Loucy (cell line): ENCODE measurements at regions not wholly inside any gene's neighbourhood (a gene's known extent, or its start where the extent isn't known, plus 50 kb on each side); places are given as distances from the start of the nearest gene placed in this dataset.
"Not testable (repeated sequence)": the region's sequence is repeated elsewhere in the genome, so short reads cannot be mapped to it uniquely, and the experiment has no call there.

Experiments
- H2AFZ ChIP-seq: fragments of 200-600 bp; sonication (generic); 2 replicates; pipeline ENCODE4 v1.6.0; 2016; ENCODE audit warnings: antibody characterized with exemption, mild to moderate bottlenecking, low read length, moderate library complexity
- H3F3A ChIP-seq: fragments of 200-600 bp; 2 replicates; pipeline ENCODE4 v1.6.0; 2016; ENCODE audit warnings: antibody characterized with exemption, low read depth, mild to moderate bottlenecking
- H3K27me3 ChIP-seq: fragments of 200-600 bp; sonication (generic); 2 replicates; pipeline ENCODE4 v1.6.1; 2014; ENCODE audit warnings: low read length, mild to moderate bottlenecking; ENCODE audit not compliant: insufficient read depth, poor library complexity, severe bottlenecking
- H3K36me3 ChIP-seq: fragments of 200-600 bp; sonication (generic); 2 replicates; pipeline ENCODE4 v1.6.1; 2016; ENCODE audit warnings: low read length; ENCODE audit not compliant: insufficient read depth
- H3K4me1 ChIP-seq: fragments of 200-600 bp; sonication (generic); 2 replicates; pipeline ENCODE4 v1.5.1; 2014; ENCODE audit warnings: low read length, mild to moderate bottlenecking; ENCODE audit not compliant: insufficient read depth, poor library complexity, severe bottlenecking
- H3K4me2 ChIP-seq: fragments of 200-600 bp; sonication (generic); 2 replicates; pipeline ENCODE4 v1.6.0; 2014; ENCODE audit warnings: antibody characterized with exemption, low read length, low read depth, mild to moderate bottlenecking; ENCODE audit not compliant: poor library complexity, severe bottlenecking
- H3K4me3 ChIP-seq: fragments of 200-600 bp; sonication (generic); 2 replicates; pipeline ENCODE4 v1.5.1; 2014; ENCODE audit warnings: low read length, mild to moderate bottlenecking, mixed read lengths; ENCODE audit not compliant: poor library complexity, severe bottlenecking
- H3K79me2 ChIP-seq: fragments of 200-600 bp; sonication (generic); 2 replicates; pipeline ENCODE4 v1.6.1; 2014; ENCODE audit warnings: low read length; ENCODE audit not compliant: insufficient read depth
- H3K9ac ChIP-seq: fragments of 200-600 bp; sonication (generic); 2 replicates; pipeline ENCODE4 v1.6.0; 2014; ENCODE audit warnings: mild to moderate bottlenecking, low read depth, low read length, moderate library complexity; ENCODE audit not compliant: poor library complexity, severe bottlenecking
- H3K9me2 ChIP-seq: fragments of 200-600 bp; sonication (generic); replicated peaks from 2 replicates; pipeline ENCODE4 v1.6.1; 2016; ENCODE audit warnings: low read depth, low read length, mixed read lengths
- H3K9me3 ChIP-seq: fragments of 200-600 bp; sonication (generic); 2 replicates; pipeline ENCODE4 v1.6.1; 2014; ENCODE audit warnings: mild to moderate bottlenecking, antibody characterized with exemption, low read length, low read depth; ENCODE audit not compliant: insufficient read depth
- H4K20me1 ChIP-seq: fragments of 200-600 bp; sonication (generic); 2 replicates; pipeline ENCODE4 v1.6.0; 2014; ENCODE audit warnings: antibody characterized with exemption, low read length, mild to moderate bottlenecking; ENCODE audit not compliant: insufficient read depth, poor library complexity, severe bottlenecking
- EZH2phosphoT487 ChIP-seq: fragments of 200-600 bp; IDR thresholded peaks from 2 replicates; pipeline ENCODE4 v1.6.1; 2018; ENCODE audit warnings: antibody characterized with exemption, mild to moderate bottlenecking, moderate library complexity, borderline replicate concordance
- TF ChIP-seq, protein P1 (sequence below): fragments of 200-600 bp; sonication (generic); conservative IDR thresholded peaks from 2 replicates; pipeline ENCODE4 v1.5.1; 2014; ENCODE audit warnings: mild to moderate bottlenecking, antibody characterized with exemption, low read length

DNA sequence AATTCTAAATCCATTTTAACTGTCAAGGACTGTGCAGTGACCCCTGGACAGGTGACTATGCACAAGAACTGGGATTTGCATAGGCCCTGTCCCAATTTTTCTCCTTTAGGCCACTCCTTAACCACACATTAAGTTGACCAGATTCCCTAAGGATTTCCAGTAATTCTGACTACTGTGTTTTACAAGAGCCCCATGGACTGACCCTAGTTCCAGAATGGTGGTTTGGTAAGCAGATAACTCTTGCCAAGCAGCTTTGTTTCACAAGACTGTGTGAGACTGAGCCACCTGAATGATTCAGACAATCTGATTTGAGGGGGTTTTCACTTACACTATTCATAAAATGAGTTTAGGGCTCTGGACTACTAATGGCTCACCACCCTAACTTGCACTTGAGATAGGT lies 535.8 kb downstream of the ZBBX start:
- no peak overlapping the region for H2AFZ ChIP-seq
- H3K9ac ChIP-seq: no peak overlapping the region
- no peaks in the 10 kb centered on the region for H3K9me3 ChIP-seq
- H3K4me1 ChIP-seq: no peaks in the 10 kb centered on the region
- no peaks in the 10 kb centered on the region for H3K79me2 ChIP-seq
- H3K4me2 ChIP-seq: no peak overlapping the region
- no peaks in the 10 kb centered on the region for H3K27me3 ChIP-seq
- no peak overlapping the region for H3K4me3 ChIP-seq
- no peaks in the 10 kb centered on the region for H3K36me3 ChIP-seq
- H4K20me1 ChIP-seq: no peaks in the 10 kb centered on the region
- no peak for TF ChIP-seq EZH2phosphoT487
- TF ChIP-seq, protein P1, sequence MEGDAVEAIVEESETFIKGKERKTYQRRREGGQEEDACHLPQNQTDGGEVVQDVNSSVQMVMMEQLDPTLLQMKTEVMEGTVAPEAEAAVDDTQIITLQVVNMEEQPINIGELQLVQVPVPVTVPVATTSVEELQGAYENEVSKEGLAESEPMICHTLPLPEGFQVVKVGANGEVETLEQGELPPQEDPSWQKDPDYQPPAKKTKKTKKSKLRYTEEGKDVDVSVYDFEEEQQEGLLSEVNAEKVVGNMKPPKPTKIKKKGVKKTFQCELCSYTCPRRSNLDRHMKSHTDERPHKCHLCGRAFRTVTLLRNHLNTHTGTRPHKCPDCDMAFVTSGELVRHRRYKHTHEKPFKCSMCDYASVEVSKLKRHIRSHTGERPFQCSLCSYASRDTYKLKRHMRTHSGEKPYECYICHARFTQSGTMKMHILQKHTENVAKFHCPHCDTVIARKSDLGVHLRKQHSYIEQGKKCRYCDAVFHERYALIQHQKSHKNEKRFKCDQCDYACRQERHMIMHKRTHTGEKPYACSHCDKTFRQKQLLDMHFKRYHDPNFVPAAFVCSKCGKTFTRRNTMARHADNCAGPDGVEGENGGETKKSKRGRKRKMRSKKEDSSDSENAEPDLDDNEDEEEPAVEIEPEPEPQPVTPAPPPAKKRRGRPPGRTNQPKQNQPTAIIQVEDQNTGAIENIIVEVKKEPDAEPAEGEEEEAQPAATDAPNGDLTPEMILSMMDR: no peak
- H3F3A ChIP-seq: no peaks in the 10 kb centered on the region
- H3K9me2 ChIP-seq: no peaks in the 10 kb centered on the region

DNA sequence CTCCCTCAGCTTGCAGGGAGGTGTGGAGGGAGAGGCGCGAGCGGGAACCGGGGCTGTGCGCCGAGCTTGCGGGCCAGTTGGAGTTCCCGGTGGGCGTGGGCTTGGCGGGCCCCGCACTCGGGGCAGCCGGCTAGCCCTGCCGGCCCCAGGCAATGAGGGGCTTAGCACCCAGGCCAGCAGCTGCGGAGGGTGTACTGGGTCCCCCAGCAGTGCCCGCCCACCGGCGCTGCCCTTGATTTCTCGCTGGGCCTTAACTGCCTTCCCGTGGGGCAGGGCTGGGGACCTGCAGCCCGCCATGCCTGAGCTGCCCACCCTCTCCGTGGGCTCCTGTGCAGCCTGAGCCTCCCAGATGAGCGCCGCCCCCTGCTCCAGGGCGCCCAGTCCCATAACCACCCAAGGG lies 537.3 kb downstream of the ZBBX start:
- not testable (repeated sequence) for H3K36me3 ChIP-seq, H3K27me3 ChIP-seq, H3K4me2 ChIP-seq, H3K4me1 ChIP-seq, H3K9me3 ChIP-seq, H3K79me2 ChIP-seq, H3K9me2 ChIP-seq, H3F3A ChIP-seq, H2AFZ ChIP-seq, H3K4me3 ChIP-seq, H4K20me1 ChIP-seq, H3K9ac ChIP-seq

DNA sequence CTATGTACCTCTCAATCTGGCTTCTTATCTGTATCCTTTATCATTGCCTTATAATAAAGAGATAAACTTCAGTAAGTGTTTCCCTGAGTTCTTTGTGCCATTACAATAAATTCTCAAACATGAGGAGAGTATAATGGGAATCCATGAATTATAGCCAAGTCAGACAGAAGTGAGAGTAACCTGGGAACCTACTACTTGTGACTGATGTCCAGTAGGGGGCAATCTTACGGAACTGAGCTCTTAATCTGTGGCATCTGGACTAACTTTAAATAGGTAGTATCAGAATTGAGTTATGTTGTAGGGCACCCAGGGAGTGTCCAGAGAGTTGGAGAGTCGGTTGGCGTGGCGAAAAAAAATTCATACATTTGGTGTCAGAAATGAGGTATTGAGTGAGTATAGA lies 542.6 kb downstream of the ZBBX start:
- Histone ChIP-seq H3K4me1 (no peaks in the 10 kb centered on the region), H3K36me3 (no peaks in the 10 kb centered on the region), H3K9me2 (no peaks in the 10 kb centered on the region), H3F3A (no peaks in the 10 kb centered on the region), H4K20me1 (no peaks in the 10 kb centered on the region), H3K27me3 (no peaks in the 10 kb centered on the region), H3K79me2 (no peaks in the 10 kb centered on the region), H3K9ac (no peak overlapping the region), H3K4me3 (no peak overlapping the region), H2AFZ (no peak overlapping the region), H3K9me3 (no peaks in the 10 kb centered on the region), H3K4me2 (no peak overlapping the region)
- no peak for TF ChIP-seq EZH2phosphoT487
- TF ChIP-seq, protein P1: peak; percentile 66

DNA sequence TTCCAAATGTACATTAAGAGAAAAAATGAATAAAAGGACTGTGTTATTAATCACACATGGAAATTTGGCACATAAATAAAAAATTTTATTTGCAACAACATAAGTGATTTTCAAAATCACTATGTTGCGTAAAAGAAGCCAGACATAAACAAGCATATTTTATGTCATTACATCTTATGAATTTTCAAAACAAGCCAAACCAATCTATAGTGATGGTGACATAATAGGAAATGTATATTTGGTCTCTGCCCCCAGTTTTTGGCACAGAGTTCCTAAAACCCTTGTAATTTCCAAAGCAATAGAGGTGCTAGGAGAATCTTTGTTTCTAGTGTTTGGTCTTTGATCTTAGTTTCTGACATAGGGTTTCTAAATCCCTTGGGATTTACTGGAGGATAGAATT lies 543.3 kb downstream of the ZBBX start:
- H3K4me3 ChIP-seq: no peak overlapping the region
- no peaks in the 10 kb centered on the region for H3K79me2 ChIP-seq
- H3K27me3 ChIP-seq: no peaks in the 10 kb centered on the region
- TF ChIP-seq EZH2phosphoT487: no peak
- TF ChIP-seq, protein P1: no peak
- no peak overlapping the region for H2AFZ ChIP-seq
- no peaks in the 10 kb centered on the region for H4K20me1 ChIP-seq
- H3F3A ChIP-seq: no peaks in the 10 kb centered on the region
- H3K9me2 ChIP-seq: no peaks in the 10 kb centered on the region
- H3K9ac ChIP-seq: no peak overlapping the region
- no peak overlapping the region for H3K4me2 ChIP-seq
- no peaks in the 10 kb centered on the region for H3K9me3 ChIP-seq
- H3K4me1 ChIP-seq: no peaks in the 10 kb centered on the region
- no peaks in the 10 kb centered on the region for H3K36me3 ChIP-seq
